Superior temporal gyrus (tissue), 1 donor: ENCODE measurements at regions not wholly inside any gene's neighbourhood (a gene's known extent, or its start where the extent isn't known, plus 50 kb on each side); places are given as distances from the start of the nearest gene placed in this dataset.

ENCODE experiments used
- DNase-seq: peaks from one replicate; pipeline ENCODE4 v3.0.0-alpha.2; 2016; ENCODE audit errors: extremely low spot score

DNA sequence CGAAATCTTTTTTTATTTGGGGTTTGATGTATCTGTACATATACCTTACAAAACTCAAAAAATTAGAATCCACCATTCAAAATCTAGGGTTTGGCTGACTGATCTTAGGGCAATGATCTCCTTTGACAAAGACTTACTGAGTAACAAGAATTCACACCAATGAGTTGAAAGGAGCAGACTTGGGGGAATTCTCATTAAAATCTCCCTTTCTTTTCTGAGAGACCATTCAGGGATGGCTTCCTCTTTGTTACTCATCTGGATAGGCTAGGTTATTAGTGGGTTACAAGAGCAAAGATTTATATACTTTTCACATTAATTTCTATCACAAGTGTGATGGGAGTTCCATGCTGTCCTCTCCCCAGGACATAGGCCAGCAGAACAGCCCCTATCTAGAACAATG, 661.0 kb downstream of the KCTD16 start:
- DNase-seq, result no peak

DNA sequence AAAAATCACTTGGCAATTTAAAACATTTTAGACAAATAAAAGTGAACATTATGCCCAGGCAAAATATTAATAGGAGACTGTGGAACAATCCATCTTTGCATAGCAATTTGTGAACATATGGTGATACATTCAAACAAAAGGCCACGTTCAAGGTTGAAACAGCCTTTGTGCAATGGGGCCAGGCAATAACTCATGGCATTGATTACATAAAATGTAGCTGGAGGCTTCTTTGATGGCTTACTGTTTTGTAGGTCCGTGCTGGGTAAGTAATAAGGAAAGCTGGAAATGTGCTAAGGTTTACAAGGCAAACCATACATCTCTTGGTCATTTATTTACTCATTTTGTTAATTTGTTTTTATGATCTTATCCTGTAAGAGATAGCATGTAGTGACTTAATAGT, 651.8 kb downstream of the KCTD16 start:
- no peak for DNase-seq

DNA sequence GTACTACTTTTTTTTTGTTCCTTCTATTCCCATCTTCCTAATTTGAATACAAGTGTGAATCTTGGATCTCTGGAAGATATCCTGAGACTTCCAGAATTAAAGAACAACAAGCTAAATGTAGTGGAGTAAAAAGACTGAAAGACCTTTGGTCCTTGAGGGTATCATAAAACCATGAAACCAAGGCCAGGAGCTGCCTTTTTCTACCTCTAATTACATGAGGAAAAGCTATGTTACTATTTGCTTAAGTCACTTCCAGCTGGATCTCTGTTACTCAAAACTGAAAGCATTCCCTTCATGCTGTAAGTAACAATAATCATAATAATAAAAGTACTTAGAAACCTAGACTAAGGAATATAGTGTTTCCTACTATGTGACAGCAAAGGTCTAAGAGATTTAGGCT, 649.6 kb downstream of the KCTD16 start:
- no peak for DNase-seq

DNA sequence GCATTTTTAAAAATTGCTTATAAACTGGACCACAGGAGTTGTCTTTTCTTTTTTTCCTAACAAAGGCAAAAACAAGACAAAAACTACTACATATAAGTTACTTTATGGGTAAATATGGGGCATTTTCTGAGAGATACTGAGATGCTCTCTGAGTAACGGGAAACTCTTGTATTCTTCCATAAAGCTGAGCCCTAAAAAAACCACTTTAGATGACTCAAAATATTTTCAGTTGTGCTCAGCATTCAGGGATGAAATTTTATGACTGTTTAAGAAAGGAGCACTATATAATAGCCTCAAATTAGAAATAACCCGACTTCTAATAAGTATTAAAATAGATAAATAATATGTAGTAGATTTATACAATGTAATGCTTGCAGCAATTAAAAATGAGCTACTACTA, 644.5 kb downstream of the KCTD16 start:
- no peak for DNase-seq

DNA sequence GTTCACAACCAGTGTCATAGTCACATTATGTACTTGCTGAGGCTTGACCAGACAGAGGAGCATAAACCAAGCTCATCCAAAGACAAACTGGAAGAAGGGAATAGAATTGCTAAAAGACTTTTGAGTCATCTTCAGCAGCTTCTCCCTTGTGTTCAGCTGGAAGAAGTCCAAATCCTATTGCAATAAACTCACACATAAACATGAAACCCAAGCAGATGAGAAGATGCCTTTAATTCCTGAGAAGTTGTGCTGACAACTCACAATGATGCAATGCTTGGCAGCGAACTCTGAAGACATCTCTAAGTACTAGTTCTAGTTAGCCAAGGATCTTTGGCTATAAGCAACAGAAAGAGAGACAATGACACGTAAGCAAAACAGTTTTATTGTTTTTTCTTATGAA, 642.1 kb downstream of the KCTD16 start:
- DNase-seq, result peak; percentile 28

DNA sequence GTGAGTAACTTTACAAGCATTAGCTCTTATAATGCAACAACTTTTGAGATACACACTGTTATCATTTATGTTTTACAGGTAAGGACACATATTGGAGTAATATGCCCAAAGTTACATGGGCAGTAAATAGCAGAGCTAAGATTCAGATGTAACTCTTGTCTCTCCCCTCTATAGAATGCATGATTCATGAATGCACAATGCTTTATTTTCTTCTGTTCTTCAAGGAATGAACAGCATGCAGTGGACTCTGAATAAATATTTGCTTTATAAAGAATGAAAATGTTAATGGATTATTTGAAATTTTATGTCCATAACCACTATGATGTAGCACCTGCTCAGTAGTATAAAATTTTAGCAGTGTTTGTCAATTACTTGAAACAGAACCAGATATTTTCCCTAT, 629.5 kb downstream of the KCTD16 start:
- no peak for DNase-seq

DNA sequence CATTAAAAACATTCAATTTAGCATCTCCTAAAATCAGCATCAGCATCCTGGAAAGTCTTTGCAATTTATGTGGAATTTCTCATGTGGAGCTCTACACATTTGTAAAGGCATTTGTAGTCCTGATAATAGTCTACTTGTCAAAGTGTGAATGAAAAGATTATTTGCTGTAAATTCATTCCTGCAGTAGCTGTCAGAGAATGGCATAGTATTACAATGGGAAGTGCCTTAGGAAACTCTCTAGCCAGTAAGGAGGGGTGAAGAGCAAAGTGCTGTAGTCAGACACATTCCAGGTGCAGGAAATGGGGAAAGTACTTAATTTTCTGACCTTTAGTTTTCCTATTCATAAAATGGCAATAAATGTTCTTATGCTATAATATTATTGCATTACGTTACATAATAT, 627.9 kb downstream of the KCTD16 start:
- no peak for DNase-seq

DNA sequence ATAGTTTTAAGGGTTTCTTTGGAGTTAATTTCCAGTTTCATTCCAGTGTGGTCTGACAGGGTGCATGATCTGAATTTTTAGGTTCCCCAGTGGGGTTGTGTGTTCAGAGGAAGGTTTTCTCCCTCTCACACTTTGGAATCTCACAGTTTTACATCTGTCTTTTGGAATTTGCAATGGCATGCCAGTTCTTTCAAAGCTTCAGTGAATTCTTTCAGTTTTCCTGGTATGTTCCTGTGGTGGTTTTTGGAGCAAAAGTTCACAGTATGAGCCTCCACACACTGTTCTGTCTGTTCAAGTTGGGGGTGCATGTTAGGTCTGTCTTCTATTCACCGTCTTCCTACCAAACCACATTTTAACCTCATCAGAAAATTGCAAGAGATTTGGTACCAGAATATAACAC, 624.2 kb downstream of the KCTD16 start:
- DNase-seq, result no peak

DNA sequence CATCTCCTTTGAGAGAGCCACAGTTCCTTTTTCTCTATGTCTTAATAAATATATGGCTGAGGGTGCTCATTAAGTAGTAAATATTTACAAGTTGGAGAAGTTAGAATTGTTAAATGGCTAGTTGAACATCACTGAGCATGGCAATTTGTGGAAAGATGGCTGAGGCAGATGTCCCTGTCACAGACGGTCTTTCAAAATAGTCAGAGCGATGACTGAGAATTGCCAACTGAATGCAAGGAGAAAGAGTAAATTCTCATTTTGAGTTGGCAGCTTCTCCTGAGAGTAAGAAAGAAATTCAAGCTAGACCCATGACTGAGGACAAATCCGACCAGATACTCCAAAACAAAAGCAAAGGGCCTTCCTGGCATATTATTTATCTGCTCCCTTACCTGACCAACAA, 617.9 kb downstream of the KCTD16 start:
- DNase-seq, result no peak

DNA sequence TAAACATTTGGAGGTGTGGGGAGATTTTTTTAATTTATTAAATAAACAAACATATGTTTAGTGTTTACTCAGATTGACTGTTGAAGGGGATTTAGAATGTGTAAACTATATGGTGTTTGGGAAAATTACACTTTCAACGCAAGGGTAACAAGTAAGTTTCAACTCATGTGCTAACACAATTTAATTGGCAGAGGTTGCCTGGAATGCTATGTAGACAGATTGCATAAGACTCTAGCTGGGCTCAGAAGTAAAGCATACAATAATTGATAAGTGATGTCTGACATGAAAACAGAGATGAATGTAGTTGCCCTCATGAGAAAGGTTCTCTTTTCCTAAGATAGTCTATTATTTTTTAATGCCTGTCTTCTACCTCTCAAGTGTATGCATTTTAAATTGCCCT, 617.4 kb downstream of the KCTD16 start:
- no peak for DNase-seq

DNA sequence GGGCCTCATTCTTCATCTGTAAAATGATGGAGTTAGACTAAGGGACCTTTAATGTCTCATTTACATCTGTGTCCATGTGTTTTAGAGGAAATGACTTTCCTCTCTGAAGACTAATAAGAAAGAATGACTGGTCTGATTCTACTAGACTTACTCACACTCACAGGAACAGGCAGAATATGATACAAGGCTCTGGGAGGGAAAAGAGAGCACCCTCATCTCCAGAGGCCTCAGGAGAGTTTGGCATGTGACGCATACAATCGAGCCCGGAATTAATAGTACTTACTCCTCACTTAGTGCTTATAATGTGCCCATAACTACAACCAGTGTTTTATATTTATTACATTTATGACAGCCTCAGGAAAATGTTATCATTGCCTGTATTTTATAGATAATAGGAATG, 608.7 kb downstream of the KCTD16 start:
- DNase-seq, result no peak

DNA sequence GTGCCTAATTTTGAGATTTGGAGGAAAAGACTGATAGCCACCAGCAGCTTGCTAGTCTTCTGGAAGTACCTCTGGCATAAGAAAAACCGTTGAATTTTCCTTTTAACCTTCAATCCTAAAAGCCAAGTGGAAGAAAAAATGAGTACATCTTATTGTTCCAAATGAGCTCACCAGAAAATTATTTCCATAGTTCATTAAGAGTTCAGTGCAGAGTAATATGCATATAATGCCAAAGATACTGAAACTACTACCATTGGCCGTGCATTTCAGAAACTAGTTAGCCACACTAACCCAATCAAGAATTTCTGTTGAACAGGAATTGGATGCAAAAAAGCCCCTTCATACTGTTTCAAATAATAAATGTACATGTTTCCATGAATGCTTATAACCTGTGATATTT, 607.9 kb downstream of the KCTD16 start:
- DNase-seq, result no peak

DNA sequence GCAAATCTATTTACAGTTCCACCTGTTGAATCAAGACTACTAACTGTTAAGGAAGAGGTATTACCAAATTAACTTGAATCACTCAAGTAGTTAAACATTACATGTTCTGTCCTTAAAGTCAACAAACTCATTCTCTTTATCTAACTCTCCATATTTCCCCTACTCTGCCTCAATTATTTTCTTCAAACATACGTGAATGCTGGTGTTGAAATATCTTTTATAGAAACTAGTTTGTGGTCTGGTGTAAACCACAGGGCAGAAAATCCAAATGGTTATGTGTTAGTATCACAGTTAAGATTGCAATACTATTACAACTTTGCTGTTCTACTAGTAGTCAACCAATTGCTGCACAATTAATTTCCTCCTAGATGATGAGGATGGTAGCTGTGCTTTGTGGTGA, 603.5 kb downstream of the KCTD16 start:
- no peak for DNase-seq

DNA sequence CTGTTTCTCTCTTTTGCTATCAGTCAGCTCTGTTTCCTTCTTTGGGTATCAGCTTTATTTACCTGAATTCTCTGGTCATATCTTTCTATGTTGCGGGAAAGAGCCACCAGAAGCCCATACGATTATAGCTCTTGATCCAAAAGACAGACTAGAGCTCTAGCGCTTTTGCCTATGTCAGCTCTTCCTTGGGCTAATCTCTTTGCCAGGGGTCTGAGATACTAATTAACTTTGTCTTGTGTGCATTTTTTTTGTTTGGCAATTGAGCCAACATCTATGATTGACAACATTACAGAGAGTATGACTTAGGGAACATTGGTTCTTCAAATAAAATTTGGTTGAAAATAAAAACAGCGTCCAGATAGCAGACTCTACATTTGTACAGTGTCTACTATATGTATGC, 603.0 kb downstream of the KCTD16 start:
- no peak for DNase-seq

DNA sequence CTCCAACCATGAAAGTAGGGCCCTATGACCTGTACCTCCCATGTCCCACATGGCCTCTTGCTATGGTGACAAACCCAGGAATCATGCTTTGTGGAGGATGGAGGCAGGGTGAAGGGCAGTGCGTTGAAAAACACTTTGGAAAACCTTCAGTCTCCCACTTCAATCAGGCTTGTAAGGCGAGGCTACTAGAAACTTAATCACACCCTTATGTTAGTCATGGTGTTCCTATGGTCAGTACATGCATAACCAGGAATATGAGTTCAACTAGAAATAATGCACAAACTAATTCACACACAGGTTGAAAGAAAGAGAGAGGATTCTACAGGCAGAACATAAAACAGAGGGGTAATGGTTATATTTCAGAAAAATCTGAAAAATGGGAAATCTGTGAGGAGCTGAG, 601.1 kb downstream of the KCTD16 start:
- no peak for DNase-seq

DNA sequence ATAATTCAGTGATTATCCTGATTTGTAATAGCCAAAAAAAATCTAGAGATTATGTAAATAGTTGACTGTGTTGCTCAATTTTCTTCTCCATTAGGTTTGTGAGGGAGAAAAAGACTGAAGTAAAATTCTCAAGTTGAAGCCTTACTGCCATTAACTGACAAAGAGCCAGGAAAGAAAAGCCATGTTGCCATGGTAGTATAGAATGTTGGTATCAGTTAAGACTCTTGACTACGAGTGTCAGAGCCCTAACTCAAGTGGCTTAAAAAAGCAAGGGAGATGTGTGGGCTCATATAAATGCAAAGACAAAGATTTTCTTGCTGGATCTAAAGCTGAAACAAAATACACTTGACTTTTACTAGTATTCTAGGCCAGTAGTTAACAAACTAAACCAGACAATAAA, 571.7 kb downstream of the KCTD16 start:
- DNase-seq, result no peak

DNA sequence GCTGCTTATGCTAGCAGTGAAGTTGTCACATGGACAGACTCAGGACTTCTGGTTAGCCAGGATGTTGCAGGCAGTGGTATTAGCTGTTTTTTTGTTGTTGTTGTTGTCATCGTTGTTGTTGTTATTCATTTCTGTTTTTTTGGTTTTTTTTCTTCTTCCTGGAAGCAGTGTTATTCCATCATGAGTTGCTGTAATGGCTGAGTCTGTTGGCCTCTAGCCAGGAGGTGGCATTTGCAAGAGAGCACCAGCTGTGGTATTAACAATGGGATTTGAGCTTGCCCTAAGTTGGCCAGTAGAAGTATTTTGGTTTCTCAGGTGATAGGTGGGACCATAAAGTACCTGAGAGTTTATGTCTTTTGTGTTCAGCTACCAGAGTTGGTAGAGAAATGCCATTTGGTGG, 561.1 kb downstream of the KCTD16 start:
- DNase-seq, result no peak

DNA sequence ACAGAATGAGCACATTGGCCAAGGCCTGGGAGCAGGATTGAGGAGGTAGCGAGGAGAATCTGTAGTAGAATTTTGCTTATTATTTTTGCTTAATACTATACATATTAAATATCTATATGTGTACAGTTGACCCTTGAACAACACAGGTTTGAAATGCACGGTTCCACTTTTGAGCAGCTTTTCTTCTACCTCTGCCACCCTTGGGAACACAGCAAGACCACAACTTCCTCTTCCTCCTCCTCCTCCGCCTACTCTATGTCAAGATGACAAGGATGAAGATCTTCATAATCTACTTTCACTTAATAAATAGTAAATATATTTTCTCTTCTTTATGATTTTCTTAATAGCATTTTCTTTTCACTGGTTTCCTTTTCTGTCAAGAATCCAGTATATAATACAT, 541.4 kb downstream of the KCTD16 start:
- DNase-seq, result no peak

DNA sequence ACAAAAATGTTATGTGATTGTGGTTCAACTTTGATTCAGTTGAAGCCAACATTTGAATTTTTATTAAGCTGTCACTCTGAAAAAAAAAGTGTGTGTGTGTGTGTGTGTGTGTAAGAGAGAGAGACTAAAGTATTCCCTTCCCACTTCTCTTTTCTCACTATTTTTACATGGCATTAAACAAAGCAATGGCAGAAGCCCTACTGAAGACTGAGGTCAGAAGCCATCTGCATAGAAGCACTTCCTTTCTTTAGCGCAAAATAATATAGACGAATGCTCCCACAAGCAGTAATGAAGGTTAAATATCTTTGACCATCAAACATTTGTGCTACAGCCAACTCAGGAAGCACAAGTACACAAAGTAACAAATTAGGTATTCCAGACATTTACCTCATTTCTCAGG, 540.5 kb downstream of the KCTD16 start:
- DNase-seq, result no peak

DNA sequence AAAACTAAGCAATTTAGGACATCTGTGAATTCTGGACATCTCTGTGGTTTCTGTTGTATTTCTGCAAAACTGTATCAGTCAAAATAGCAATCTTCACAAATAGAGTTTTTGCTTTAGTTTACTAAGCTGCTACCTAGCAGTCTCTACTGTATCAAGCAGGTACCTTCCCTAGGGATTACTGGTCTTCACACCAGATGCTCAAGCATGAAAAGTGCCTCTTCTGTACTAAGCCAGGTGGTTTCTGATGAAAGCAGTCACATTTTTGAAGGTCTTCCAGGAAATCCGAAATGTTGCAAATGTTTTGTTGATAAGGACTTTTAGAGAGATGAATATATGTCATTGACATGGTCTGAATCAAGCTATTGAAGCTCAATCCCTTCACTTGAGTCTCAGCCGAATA, 540.0 kb downstream of the KCTD16 start:
- DNase-seq, result no peak

DNA sequence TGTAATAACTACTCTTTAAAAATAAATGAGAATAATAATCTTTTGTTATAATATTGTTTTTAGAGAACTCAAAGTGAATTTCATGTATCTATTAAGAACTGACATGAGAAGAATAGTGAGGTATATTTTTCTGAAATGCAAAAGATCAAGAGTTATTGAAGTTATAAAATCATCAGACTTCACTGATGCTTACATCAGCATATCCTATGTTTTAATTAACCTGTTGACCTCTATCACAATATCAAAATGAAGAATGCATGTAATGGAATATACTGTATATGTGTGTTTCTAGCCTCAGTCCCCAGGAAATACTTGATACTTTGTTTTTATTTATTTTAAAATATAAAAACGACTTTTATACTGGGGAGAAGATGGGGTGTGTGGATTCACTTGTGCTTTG, 533.1 kb downstream of the KCTD16 start:
- DNase-seq, result no peak

DNA sequence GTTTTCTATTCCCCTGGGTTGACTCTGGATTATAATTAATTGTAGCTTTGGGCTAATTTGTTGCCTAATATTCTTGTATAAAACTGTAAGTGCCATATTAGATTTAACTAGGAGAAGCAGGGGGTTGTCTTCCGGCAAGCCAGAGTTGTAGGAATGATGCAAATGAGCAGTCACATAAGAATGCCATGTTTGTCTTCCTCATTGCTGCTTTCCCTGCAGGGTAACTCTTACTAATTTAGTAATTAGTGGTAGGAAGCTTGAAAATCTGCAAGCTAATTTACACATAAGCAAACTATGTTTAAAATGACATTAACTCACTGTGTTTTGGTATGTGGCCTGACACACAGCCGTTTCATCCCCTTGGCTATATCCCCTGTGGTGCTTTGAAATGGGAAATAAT, 527.8 kb downstream of the KCTD16 start:
- no peak for DNase-seq

DNA sequence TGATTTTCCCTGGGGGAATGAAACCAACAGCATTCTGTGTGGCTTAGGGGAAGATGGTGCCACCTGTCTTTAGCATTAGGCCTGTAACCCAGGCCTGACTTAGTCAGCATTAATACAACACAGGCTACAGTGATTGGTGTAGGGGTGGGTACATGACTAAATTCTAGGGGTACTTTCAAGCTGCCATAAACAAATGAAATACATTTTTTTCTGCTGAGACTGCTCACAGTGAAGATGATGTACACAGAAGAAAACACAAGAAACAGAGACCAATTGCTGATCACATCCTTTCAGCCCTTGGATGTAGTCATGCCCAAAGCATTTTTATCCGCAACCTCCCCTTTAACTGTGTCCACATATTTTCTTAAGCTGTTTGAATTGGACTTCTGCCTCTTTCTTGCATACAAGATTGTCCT, 527.2 kb downstream of the KCTD16 start:
- no peak for DNase-seq

DNA sequence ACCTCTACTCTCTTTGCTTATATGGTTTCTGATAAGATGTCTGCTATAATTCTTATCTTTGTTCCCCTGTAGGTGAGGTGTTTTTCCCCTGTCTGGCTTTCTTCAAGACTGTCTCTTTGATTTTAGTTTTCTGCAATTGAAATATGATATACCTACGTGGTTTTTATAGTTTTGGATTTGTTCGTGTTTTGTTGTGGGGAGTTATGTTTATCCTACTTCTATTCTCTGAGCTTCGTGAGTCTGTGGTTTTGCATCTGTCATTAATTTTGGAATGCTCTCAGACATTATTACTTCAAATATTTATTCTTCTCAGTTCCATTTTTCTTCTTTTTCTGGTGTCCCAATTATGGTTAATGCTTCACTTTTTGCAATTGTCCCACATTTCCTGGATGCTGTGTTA, 521.3 kb downstream of the KCTD16 start:
- DNase-seq, result no peak

DNA sequence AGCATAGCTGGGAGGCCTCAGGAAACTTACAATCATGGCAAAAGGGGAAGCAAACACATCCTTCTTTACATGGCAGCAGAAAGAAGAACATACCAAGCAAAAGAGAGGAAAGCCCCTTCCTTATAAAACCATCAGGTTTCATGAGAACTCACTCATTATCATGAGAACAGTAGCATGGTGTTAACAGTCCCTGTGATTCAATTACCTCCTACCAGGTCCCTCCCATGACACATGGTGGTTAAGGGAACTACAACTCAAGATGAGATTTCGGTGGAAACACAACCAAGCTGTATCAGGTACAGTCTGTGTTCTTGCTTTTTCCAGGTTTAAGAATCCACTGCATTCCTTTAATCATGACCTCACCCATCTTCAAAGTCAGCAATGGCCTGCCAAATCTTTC, 514.2 kb downstream of the KCTD16 start:
- DNase-seq, result no peak
